HG03045 (cell line): ENCODE measurements at regions not wholly inside any gene's neighbourhood (a gene's known extent, or its start where the extent isn't known, plus 50 kb on each side); places are given as distances from the start of the nearest gene placed in this dataset.
A peak's percentile ranks its signal among the peaks of the same experiment; 100 is the strongest.
"Not testable (repeated sequence)": the region's sequence is repeated elsewhere in the genome, so short reads cannot be mapped to it uniquely, and the experiment has no call there.

Experiments used
- ATAC-seq: cut with Tn5 transposase; IDR thresholded peaks from one replicate; pipeline ENCODE4 v1.9.1; 2021; ENCODE audit warnings: mild to moderate bottlenecking, moderate library complexity; ENCODE audit not compliant: unreplicated experiment

GRCh38 chr5:15105799-15106393, 234.3 kb upstream of the ANKH start:
- ATAC-seq, result peak; percentile 79

DNA sequence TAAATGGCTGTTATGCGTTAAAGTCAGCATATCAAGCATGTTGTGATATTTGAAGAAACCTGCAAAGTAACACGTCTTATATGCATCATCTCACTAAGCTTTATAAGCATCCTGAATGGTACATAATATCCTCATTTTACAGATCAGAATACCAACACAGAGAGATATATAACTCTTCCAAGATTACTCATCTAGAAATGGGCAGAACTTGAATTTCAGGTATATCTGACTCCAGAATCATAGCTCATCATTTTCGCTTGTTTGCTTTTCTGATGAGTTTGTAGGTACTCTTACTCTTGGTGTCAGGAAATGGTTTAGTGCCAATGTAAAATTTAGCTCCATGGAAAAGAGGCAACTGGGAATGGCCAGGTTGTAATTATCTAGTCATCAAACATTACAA, 232.3 kb upstream of the ANKH start:
- ATAC-seq, result no peak

GRCh38 chr5:15103130-15103529, 231.6 kb upstream of the ANKH start:
- no peak for ATAC-seq

- ATAC-seq, result no peak
These were observed 226.0 kb upstream of the ANKH start for GRCh38 chr5:15097552-15097951.

DNA sequence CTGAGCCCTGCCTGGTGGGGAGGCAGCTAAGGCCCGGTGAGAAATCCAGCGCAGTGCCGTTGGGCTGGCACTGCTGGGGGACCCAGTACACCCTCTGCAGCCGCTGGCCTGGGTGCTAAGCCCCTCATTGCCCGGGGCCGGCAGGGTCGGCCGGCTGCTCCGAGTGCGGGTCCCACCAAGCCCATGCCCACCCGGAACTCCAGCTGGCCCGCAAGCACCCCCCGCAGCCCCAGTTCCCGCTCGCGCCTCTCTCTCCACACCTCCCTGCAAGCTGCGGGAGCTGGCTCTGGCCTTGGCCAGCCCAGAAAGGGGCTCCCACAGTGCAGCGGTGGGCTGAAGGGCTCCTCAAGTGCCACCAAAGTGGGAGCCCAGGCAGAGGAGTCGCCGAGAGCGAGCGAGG, 225.1 kb upstream of the ANKH start:
- not testable (repeated sequence) for ATAC-seq

DNA sequence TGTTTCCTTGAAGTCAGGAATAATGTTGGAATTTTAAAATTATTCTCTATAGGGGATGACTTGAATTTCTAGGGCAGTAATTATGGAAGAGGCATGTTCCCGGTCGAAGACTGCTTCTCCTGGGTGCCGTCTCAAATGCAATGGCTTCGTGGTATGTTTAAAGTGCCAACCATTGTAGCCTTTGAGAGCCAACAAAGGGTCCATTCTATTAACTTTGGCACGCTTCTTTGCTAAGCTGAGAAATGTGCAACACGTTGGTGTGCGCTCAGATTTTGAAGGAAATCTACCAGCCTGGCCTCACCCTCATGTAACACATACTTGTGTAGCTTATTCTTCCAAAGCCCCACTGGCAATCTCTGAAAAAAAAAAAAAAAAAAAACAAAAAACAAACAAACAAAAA, 221.2 kb upstream of the ANKH start:
- no peak for ATAC-seq

- no peak for ATAC-seq
These were observed 214.1 kb upstream of the ANKH start for GRCh38 chr5:15085671-15086070.

DNA sequence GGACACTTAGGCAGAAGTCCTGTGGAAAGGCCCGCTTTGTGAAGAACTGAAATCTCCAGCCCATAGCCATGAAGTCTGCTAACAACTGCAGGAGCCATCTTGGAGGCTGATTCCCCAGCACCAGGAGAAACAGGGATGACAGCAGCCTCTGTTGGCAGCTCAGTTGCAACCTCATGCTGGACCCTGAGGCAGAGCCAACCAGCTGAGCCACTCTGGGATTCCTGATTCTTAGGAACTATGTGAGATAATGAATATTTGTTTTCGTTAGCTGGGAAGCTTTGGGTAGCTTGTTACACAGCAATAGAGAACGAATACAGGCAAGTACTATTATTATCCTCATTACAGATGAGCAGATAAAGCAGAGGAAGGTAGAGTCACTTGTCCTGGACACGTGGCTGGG, 210.5 kb upstream of the ANKH start:
- ATAC-seq, result no peak

GRCh38 chr5:15080219-15080618, 208.6 kb upstream of the ANKH start:
- no peak for ATAC-seq

DNA sequence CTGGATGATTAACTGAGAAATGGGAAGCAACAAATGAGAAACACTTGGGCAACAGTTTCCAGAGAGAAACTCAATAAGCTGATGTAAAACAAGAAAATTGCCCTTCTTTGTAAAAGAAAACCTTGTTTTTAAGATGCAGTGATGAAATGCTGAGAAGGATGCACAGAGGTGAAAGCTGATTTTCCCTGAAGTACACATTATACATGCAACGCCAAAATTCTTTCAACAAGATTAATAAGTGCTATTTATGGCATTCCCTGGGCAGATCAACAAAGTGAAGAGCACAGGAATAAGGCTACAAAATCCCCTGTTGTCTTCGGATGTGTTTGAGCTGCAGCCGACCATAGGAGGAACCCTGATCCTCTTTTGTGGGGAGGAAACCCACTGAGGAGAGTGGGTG, 208.0 kb upstream of the ANKH start:
- no peak for ATAC-seq

DNA sequence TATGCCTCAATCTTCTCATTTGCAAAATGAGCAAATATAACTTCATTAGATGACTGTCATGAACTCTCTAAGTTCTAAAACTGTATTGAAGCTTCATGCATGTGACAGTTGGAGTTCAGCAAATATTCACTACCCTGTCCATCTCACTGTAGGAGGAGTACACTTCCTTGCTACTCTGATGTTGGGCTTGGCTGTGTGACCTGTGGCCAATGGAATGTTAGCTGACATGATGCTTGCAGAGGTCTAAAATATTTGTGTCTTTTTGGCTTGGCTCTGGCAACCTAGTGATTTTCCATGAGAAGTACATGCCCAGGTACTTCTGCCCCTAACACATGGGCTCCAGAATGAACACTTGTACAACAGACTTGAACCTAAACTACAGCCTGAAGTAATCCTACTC, 203.1 kb upstream of the ANKH start:
- no peak for ATAC-seq

GRCh38 chr5:15073453-15073852, 201.9 kb upstream of the ANKH start:
- ATAC-seq, result no peak

GRCh38 chr5:15070907-15071306, 199.3 kb upstream of the ANKH start:
- no peak for ATAC-seq

DNA sequence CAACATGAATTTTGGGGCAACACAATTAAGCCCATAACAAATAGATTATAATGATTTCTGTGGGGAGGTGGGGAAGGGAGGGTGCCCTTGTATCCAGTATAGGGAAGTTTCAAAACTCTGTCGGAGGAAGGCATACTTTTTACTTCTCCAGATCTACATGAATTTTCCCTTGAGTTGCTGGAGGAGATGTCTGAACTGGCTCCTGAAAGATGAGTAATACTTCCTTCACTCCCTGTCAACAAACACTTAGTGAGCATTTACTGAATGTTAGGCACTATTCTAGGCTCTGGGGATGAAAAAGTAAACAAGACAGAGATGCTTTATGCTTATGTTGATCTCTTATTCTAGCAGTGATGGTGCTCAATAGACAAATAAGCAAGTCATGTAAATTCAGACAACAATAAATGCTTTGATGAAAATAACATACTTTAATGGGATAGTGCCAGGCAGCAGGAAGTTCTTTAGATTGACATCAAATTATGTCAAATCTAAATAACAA, 197.9 kb upstream of the ANKH start:
- no peak for ATAC-seq

DNA sequence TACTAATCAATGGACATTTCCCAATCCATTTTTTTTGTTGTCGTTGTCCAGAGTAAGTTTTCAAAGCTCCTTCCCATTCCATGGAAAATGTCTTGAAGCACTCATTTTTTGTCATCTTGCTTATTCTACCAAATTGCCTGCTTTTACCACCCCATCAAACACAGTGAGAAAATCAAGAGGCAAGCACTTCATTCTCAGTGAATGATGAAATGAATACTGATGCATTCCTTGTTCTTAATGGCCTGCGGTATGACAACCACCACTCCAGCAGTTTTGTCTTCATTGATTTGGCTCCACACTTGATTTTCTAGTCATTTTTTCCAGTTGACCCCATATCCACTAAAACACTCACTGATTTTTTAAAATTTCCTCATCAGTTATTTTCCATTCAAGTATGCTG, 193.5 kb upstream of the ANKH start:
- no peak for ATAC-seq

GRCh38 chr5:15064396-15064795, 192.8 kb upstream of the ANKH start:
- ATAC-seq, result no peak

DNA sequence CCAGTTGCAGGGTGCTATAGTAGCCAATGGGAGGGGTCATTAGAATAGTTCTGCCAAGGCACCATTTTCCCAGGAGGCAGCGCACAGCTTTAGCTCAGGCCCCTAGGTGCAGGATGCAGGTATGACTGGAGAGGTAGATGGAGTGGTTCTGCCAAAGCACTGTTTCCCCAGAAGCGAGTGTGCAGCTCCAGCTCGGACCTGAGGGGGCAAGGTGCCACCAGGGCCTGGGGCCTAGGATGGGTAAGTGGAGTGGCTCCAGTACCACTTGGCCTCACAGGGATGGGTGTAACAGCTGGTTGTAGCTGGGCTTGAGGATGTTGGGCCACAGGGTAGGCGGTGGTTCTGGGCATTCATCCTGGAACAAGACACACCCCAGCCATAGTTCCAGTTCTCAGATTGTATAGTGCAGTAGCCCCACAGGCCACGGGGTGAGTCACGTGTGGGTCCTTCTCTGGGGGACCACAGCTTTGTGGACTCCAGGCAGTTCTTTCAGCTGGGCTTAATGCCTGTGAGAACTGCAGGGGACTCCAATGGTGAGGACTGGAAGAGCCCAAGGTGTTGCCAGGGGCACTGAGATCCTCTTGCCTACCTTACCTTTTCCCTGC, 185.5 kb upstream of the ANKH start:
- no peak for ATAC-seq

DNA sequence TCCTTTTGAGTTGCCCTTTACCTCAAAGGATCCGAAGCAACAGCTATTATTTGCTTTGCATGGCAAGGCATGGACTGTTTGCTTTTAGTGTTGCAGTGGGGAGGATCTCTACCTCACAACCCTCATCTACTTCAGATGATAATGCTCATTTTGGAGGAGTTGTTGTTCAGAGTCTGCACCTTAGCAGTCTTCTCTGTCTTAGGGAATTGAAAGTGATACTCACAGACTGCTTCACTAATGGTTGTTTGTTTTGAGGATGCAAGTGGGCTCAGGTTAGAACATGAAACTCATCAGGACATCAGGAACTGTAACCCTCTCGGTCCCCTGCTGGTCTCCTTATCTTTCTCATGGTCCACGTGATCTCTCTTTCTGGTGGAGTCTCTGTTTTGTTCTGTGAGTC, 172.9 kb upstream of the ANKH start:
- ATAC-seq, result no peak

- no peak for ATAC-seq
These were observed 165.8 kb upstream of the ANKH start for GRCh38 chr5:15037247-15037908.

DNA sequence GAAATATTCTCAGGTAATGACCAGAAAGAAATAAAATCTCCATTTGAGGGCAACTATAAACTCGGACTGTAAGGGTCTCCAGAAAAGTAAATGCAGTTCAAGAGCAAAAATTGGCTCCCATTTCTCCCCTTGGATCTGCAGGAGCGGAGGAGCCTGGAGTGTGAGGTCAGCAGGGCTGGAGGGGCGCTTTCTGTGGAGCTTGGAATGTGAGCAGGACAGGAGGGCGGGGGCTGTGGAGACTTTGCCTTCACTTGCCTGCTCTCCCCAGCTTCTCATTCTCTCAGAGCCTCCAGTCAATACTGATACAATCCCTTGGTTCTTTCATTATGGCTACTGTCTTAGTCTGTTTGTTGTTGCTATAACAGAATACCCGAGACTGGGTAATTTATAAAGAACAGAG, 162.8 kb upstream of the ANKH start:
- no peak for ATAC-seq

GRCh38 chr5:15031180-15031579, 159.6 kb upstream of the ANKH start:
- ATAC-seq, result no peak

GRCh38 chr5:15027764-15028163, 156.2 kb upstream of the ANKH start:
- no peak for ATAC-seq
